Lower leg skin (tissue), 3 donors: ENCODE measurements at regions not wholly inside any gene's neighbourhood (a gene's known extent, or its start where the extent isn't known, plus 50 kb on each side); places are given as distances from the start of the nearest gene placed in this dataset.
"Not testable (repeated sequence)": the region's sequence is repeated elsewhere in the genome, so short reads cannot be mapped to it uniquely, and the experiment has no call there.

ENCODE experiments used
- CTCF ChIP-seq, 3 donors: fragments of 450-650 bp; IDR thresholded peaks; one replicate each; pipeline ENCODE4 v1.5.1; 2016; ENCODE audit warnings: antibody characterized with exemption in 3 of 3, mild to moderate bottlenecking in 3 of 3, moderate library complexity in 2 of 3
- POLR2A ChIP-seq, 2 donors: fragments of 450-650 bp; IDR thresholded peaks; one replicate each; pipeline ENCODE4 v1.6.1; 2016 to 2017; ENCODE audit warnings: antibody characterized with exemption in 2 of 2, mild to moderate bottlenecking in 1 of 2, moderate library complexity in 1 of 2

- TF ChIP-seq POLR2A, CTCF (IDR thresholded peaks at IDR 0.05): not testable (repeated sequence)
Measured at GRCh38 chr15:20594219-20594618, 52.6 kb upstream of the GOLGA6L6 start.
